GM12878 (cell line): ENCODE measurements at regions not wholly inside any gene's neighbourhood (a gene's known extent, or its start where the extent isn't known, plus 50 kb on each side); places are given as distances from the start of the nearest gene placed in this dataset.

Source experiments
- ATAC-seq: fragments of 200-7000 bp; cut with Tn5 transposase; 3 replicates; pipeline ENCODE4 v1.9.1; 2020; ENCODE audit warnings: mild to moderate bottlenecking, moderate library complexity
- BruUV-seq: library from RNA; stranded (reverse); fragments of 400-500 nt; replicated peaks from 2 replicates; lab custom pipeline; 2021; lab: Mats Ljungman, UMichigan
- CTCF ChIA-PET: fragments of 300-600 bp; sonication (Branson Sonifier 250); formaldehyde crosslinking; extraction: SDS; loops from one replicate; lab custom pipeline; 2021; ENCODE audit warnings: inconsistent platforms; lab: Yijun Ruan, JAX
- POLR2A ChIA-PET: fragments of 350-600 bp; formaldehyde crosslinking; extraction: SDS; loops from one replicate; lab custom pipeline; 2021; ENCODE audit warnings: inconsistent platforms; lab: Charles Lee
- RAD21 ChIA-PET: fragments of 300-600 bp; sonication (Branson Sonifier 250); formaldehyde crosslinking; loops from one replicate; lab custom pipeline; 2023; ENCODE audit warnings: antibody characterized with exemption; ENCODE audit not compliant: unreplicated experiment; lab: Charles Lee
- SMC1A ChIA-PET: fragments of 300-600 bp; sonication (Branson Sonifier 250); formaldehyde crosslinking; loops from one replicate; lab custom pipeline; 2023; ENCODE audit not compliant: unreplicated experiment, uncharacterized antibody; lab: Charles Lee
- DNase-seq: peaks from one replicate; pipeline ENCODE4 v3.0.0-alpha.2; 2011; ENCODE audit warnings: low read depth, low spot score
- FAIRE-seq: peaks from 3 replicates; lab custom pipeline; 2011; peaks lifted over from hg19 to GRCh38; lab: Jason Lieb, UNC
- H2AFZ ChIP-seq: 2 replicates; pipeline ENCODE4 v1.6.0; 2011; ENCODE audit warnings: low read depth, low read length, control low read depth; ENCODE audit not compliant: control insufficient read depth
- H3K27ac ChIP-seq: 2 replicates; pipeline ENCODE4 v1.5.1; 2011; ENCODE audit warnings: control low read depth; ENCODE audit not compliant: control insufficient read depth, insufficient read depth
- H3K27me3 ChIP-seq, 2 experiments: replicated peaks in 1 of 2; 2 replicates each; pipeline versions ENCODE4 v1.6.0 to v1.6.1; 2011; ENCODE audit warnings: low read length in 1 of 2; ENCODE audit not compliant: control insufficient read depth in 2 of 2, insufficient read depth in 2 of 2
- H3K36me3 ChIP-seq, 2 experiments: 2 replicates each; pipeline ENCODE4 v1.5.1; 2011; ENCODE audit warnings: low read length in 1 of 2; ENCODE audit not compliant: control insufficient read depth in 2 of 2, insufficient read depth in 2 of 2
- H3K4me1 ChIP-seq: 2 replicates; pipeline ENCODE4 v1.6.1; 2011; ENCODE audit warnings: mild to moderate bottlenecking, low read length, moderate library complexity, mixed read lengths; ENCODE audit not compliant: control insufficient read depth, insufficient read depth
- H3K4me2 ChIP-seq: 2 replicates; pipeline ENCODE4 v1.6.0; 2011; ENCODE audit warnings: control low read depth; ENCODE audit not compliant: control insufficient read depth, insufficient read depth
- H3K4me3 ChIP-seq: fragments of 200-600 bp; sonication (generic); 2 replicates; pipeline ENCODE4 v1.5.1; 2016
- H3K79me2 ChIP-seq: 2 replicates; pipeline ENCODE4 v1.6.0; 2011; ENCODE audit warnings: low read length; ENCODE audit not compliant: control insufficient read depth, insufficient read depth
- H3K9ac ChIP-seq: 2 replicates; pipeline ENCODE4 v1.8.0; 2011; ENCODE audit warnings: low read length, control low read depth, mixed read lengths; ENCODE audit not compliant: control insufficient read depth, insufficient read depth
- H3K9me3 ChIP-seq: replicated peaks from 3 replicates; pipeline ENCODE4 v1.5.1; 2011; ENCODE audit warnings: mild to moderate bottlenecking, low read length; ENCODE audit not compliant: control insufficient read depth, insufficient read depth
- H4K20me1 ChIP-seq: 2 replicates; pipeline ENCODE4 v1.6.0; 2011; ENCODE audit not compliant: control insufficient read depth, insufficient read depth
- JUND ChIP-seq: IDR thresholded peaks from 2 replicates; pipeline ENCODE4 v1.6.1; 2012; ENCODE audit warnings: low read depth, mild to moderate bottlenecking, low read length, improper control_type of control experiment, moderate library complexity
- MEF2B ChIP-seq: fragments of 450-650 bp; IDR thresholded peaks from 2 replicates; pipeline ENCODE4 v1.6.1; 2018; ENCODE audit warnings: mild to moderate bottlenecking, moderate library complexity; ENCODE audit not compliant: partially characterized antibody, poor library complexity, severe bottlenecking
- MXI1 ChIP-seq: fragments of 150-350 bp; IDR thresholded peaks from 2 replicates; pipeline ENCODE4 v1.6.1; 2011; ENCODE audit warnings: low read depth, mild to moderate bottlenecking, inconsistent platforms, low read length, improper control_type of control experiment
- NR2F1 ChIP-seq: fragments of 450-650 bp; conservative IDR thresholded peaks from 2 replicates; pipeline ENCODE4 v1.6.1; 2017; ENCODE audit warnings: mild to moderate bottlenecking
- NRF1 ChIP-seq: conservative IDR thresholded peaks from 2 replicates; pipeline ENCODE4 v1.6.1; 2011; ENCODE audit warnings: mild to moderate bottlenecking, low read depth, low read length, improper control_type of control experiment
- STAT1 ChIP-seq: fragments of 450-650 bp; conservative IDR thresholded peaks from 2 replicates; pipeline ENCODE4 v1.6.1; 2014; ENCODE audit warnings: antibody characterized with exemption, mild to moderate bottlenecking
- SUPT20H ChIP-seq: IDR thresholded peaks from 2 replicates; pipeline ENCODE4 v1.6.1; 2011; ENCODE audit warnings: low read depth, mild to moderate bottlenecking, low read length, moderate library complexity, borderline replicate concordance; ENCODE audit not compliant: control insufficient read depth
- TARDBP ChIP-seq: IDR thresholded peaks from 2 replicates; pipeline ENCODE4 v1.6.1; 2016; ENCODE audit warnings: borderline replicate concordance
- TCF7 ChIP-seq: IDR thresholded peaks from 2 replicates; pipeline ENCODE4 v1.6.1; 2014; ENCODE audit warnings: antibody characterized with exemption, borderline replicate concordance
- YY1 ChIP-seq: IDR thresholded peaks from 2 replicates; pipeline ENCODE4 v1.6.1; 2011; ENCODE audit warnings: low read depth, mild to moderate bottlenecking, low read length
- ZBED1 ChIP-seq: IDR thresholded peaks from 2 replicates; pipeline ENCODE4 v1.6.1; 2016; ENCODE audit warnings: borderline replicate concordance
- ZNF217 ChIP-seq: fragments of 450-650 bp; IDR thresholded peaks from 2 replicates; pipeline ENCODE4 v1.6.1; 2017; ENCODE audit warnings: antibody characterized with exemption, mild to moderate bottlenecking
- WGBS: methylation state at CpG from one replicate; pipeline ENCODE4 v1.1.6; 2016; ENCODE audit warnings: low lambda C conversion rate; ENCODE audit not compliant: insufficient replicate concordance, insufficient coverage; ENCODE audit errors: missing lambda C conversion rate; 5-methylcytosine and 5-hydroxymethylcytosine counted together
- in situ Hi-C: fragments of 300-500 bp; cut with MboI; formaldehyde crosslinking; loops from 9 replicates; pipeline ENCODE4 v1.14.3; 2018; ENCODE audit warnings: mixed read lengths
- intact Hi-C: fragments of 100-400 bp; cut with micrococcal nuclease; formaldehyde crosslinking; loops from one replicate; pipeline ENCODE4 v1.14.2; 2022; ENCODE audit not compliant: unreplicated experiment
- TF ChIP-seq, protein P1 (sequence below): fragments of 150-350 bp; IDR thresholded peaks from 2 replicates; pipeline ENCODE4 v1.6.1; 2016; ENCODE audit warnings: low read depth, low read length
- TF ChIP-seq, protein P2 (sequence below): IDR thresholded peaks from 2 replicates; pipeline ENCODE4 v1.6.1; 2012; ENCODE audit warnings: low read depth, low read length, improper control_type of control experiment

DNA sequence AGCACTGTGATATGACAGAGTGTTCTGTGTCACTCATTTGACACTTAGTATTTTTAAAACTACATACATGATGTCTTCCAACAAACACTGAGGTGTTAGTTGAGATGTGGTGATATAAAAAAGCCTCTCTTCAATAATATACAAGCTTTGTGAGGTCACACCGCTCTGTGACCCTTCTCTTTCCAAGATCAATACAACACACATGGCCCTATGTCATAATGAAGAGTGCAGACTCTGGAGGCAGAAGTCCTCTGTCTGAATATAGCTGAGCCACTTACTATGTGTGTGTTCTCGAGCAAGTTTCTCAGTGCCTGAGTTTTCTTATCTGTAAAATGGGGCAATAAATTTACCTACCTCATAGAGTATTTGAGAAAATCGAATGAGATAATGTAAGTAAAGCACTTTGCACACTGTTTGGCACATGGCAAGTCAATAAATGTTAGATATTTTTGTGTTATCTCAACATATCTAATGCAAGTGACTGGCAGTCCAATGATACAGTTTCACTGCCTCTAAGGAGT, 499.0 kb upstream of the MARCKS start:
- WGBS, result 52% methylated on average over 3 of the region's 3 CpGs
- ATAC-seq (no peak), FAIRE-seq (no peak), DNase-seq (no peak)
- ChIA-PET SMC1A (no interaction called here), POLR2A (no interaction called here), RAD21 (no interaction called here), CTCF (no interaction called here)
- Histone ChIP-seq H3K79me2 (no peaks in the 10 kb centered on the region), H3K27me3 (no peaks in the 10 kb centered on the region), H3K9me3 (no peaks in the 10 kb centered on the region), H4K20me1 (no peaks in the 10 kb centered on the region), H3K4me3 (no peak overlapping the region), H3K9ac (no peak overlapping the region), H3K36me3 (no peaks in the 10 kb centered on the region), H3K4me2 (no peak overlapping the region), H3K4me1 (no peaks in the 10 kb centered on the region), H3K27ac (no peak overlapping the region), H2AFZ (no peak overlapping the region)
- no TSS peak for BruUV-seq
- intact Hi-C loops (loop anchor here (5.0 kb wide), 1 partner anchor 499 kb away; the partner anchor contains the start of gene MARCKS), in situ Hi-C loops (no loop called here)
- no peak for TF ChIP-seq ZNF217
- TF ChIP-seq MXI1, result no peak
- TF ChIP-seq MEF2B, result no peak
- TF ChIP-seq TCF7, result no peak
- no peak for TF ChIP-seq NRF1
- TF ChIP-seq, protein P1, sequence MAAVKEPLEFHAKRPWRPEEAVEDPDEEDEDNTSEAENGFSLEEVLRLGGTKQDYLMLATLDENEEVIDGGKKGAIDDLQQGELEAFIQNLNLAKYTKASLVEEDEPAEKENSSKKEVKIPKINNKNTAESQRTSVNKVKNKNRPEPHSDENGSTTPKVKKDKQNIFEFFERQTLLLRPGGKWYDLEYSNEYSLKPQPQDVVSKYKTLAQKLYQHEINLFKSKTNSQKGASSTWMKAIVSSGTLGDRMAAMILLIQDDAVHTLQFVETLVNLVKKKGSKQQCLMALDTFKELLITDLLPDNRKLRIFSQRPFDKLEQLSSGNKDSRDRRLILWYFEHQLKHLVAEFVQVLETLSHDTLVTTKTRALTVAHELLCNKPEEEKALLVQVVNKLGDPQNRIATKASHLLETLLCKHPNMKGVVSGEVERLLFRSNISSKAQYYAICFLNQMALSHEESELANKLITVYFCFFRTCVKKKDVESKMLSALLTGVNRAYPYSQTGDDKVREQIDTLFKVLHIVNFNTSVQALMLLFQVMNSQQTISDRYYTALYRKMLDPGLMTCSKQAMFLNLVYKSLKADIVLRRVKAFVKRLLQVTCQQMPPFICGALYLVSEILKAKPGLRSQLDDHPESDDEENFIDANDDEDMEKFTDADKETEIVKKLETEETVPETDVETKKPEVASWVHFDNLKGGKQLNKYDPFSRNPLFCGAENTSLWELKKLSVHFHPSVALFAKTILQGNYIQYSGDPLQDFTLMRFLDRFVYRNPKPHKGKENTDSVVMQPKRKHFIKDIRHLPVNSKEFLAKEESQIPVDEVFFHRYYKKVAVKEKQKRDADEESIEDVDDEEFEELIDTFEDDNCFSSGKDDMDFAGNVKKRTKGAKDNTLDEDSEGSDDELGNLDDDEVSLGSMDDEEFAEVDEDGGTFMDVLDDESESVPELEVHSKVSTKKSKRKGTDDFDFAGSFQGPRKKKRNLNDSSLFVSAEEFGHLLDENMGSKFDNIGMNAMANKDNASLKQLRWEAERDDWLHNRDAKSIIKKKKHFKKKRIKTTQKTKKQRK, result no peak
- TF ChIP-seq ZBED1, result no peak
- no peak for TF ChIP-seq NR2F1
- no peak for TF ChIP-seq YY1
- no peak for TF ChIP-seq STAT1
- TF ChIP-seq SUPT20H, result no peak
- no peak for TF ChIP-seq TARDBP
- TF ChIP-seq JUND, result no peak
- TF ChIP-seq, protein P2, sequence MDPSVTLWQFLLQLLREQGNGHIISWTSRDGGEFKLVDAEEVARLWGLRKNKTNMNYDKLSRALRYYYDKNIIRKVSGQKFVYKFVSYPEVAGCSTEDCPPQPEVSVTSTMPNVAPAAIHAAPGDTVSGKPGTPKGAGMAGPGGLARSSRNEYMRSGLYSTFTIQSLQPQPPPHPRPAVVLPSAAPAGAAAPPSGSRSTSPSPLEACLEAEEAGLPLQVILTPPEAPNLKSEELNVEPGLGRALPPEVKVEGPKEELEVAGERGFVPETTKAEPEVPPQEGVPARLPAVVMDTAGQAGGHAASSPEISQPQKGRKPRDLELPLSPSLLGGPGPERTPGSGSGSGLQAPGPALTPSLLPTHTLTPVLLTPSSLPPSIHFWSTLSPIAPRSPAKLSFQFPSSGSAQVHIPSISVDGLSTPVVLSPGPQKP, result no peak
